Spleen (tissue), 7 donors: ENCODE measurements at regions not wholly inside any gene's neighbourhood (a gene's known extent, or its start where the extent isn't known, plus 50 kb on each side); places are given as distances from the start of the nearest gene placed in this dataset.
"Not testable (repeated sequence)": the region's sequence is repeated elsewhere in the genome, so short reads cannot be mapped to it uniquely, and the experiment has no call there.

Experiments used
- CTCF ChIP-seq, 11 experiments: fragments of 200-600 bp in 7 of 11; fragments of 450-650 bp in 4 of 11; sonication (generic) in 4 of 11; IDR thresholded peaks in 8 of 11; conservative IDR thresholded peaks in 3 of 11; 1 replicate in 7 of 11; 2 replicates in 4 of 11; pipeline versions ENCODE4 v1.4.0 to v1.8.0; 2016 to 2021; ENCODE audit warnings: antibody characterized with exemption in 11 of 11, inconsistent platforms in 4 of 11, mild to moderate bottlenecking in 1 of 11
- POLR2A ChIP-seq, 3 donors: fragments of 450-650 bp; IDR thresholded peaks; one replicate each; pipeline ENCODE4 v1.5.1; 2017; ENCODE audit warnings: antibody characterized with exemption in 3 of 3, mild to moderate bottlenecking in 1 of 3
- POLR2AphosphoS5 ChIP-seq, 3 donors: sonication (generic); formaldehyde crosslinking; IDR thresholded peaks; one replicate each; pipeline ENCODE4 v1.5.1; 2017; ENCODE audit warnings: antibody characterized with exemption in 3 of 3
- donor health status: DM: no; HTN: no; CAD: no; lungs with moderate emphysema.
- donor health status: DM: no; HTN: no; CAD: no.
- donor health status: DM: no; HTN: no; CAD: no.

- not testable (repeated sequence) for TF ChIP-seq POLR2A (IDR thresholded peaks at IDR 0.05); CTCF (IDR thresholded peaks at IDR 0.05 in 8 of 11, conservative IDR thresholded peaks at IDR 0.05 in 3 of 11); POLR2AphosphoS5 (IDR thresholded peaks at IDR 0.05)
Observed at GRCh38 chr3:166258293-166258850, 421.1 kb upstream of the BCHE start.
